ENCODE measurements at regions not wholly inside any gene's neighbourhood (a gene's known extent, or its start where the extent isn't known, plus 50 kb on each side); places are given as distances from the start of the nearest gene placed in this dataset.

- no peak for TF ChIP-seq EZH2phosphoT487 (IDR thresholded peaks at IDR 0.05; ENCODE audit: insufficient read depth, low read depth)
- no peak for TF ChIP-seq EZH2 (IDR thresholded peaks at IDR 0.05; ENCODE audit: insufficient read depth, poor library complexity, severe bottlenecking)
Measured at GRCh38 chr13:37986811-37987210, 117.2 kb upstream of the TRPC4 start.

Measured in GM23248 (cell line).